Choroid plexus epithelial cell (primary cell): ENCODE measurements at regions not wholly inside any gene's neighbourhood (a gene's known extent, or its start where the extent isn't known, plus 50 kb on each side); places are given as distances from the start of the nearest gene placed in this dataset.
A peak's percentile ranks its signal among the peaks of the same experiment; 100 is the strongest.

Experiments
- DNase-seq: peaks from one replicate; pipeline ENCODE4 v3.0.0-alpha.2; 2010; ENCODE audit warnings: low read depth
- H3K4me3 ChIP-seq: 2 replicates; pipeline ENCODE4 v1.5.1; 2011; ENCODE audit warnings: low read depth, mild to moderate bottlenecking, control low read depth, low read length, moderate library complexity
- CTCF ChIP-seq: conservative IDR thresholded peaks from 2 replicates; pipeline ENCODE4 v1.5.1; 2011; ENCODE audit warnings: low read depth, mild to moderate bottlenecking, control low read depth, inconsistent platforms, low read length, moderate library complexity

GRCh38 chr6:11353921-11354389 is 121.5 kb upstream of the NEDD9 start:
- peak; percentile 84 for DNase-seq
- TF ChIP-seq CTCF: no peak
- no peak overlapping the region for H3K4me3 ChIP-seq

GRCh38 chr6:11350294-11350693 is 117.8 kb upstream of the NEDD9 start:
- no peak for TF ChIP-seq CTCF
- no peak overlapping the region for H3K4me3 ChIP-seq
- peak; percentile 54 for DNase-seq

GRCh38 chr6:11349880-11350279 is 117.4 kb upstream of the NEDD9 start:
- no peak overlapping the region for H3K4me3 ChIP-seq
- no peak for TF ChIP-seq CTCF
- no peak for DNase-seq

- DNase-seq: peak; percentile 69
- no peak overlapping the region for H3K4me3 ChIP-seq
- no peak for TF ChIP-seq CTCF
These were observed 114.0 kb upstream of the NEDD9 start for GRCh38 chr6:11346516-11346915.

- H3K4me3 ChIP-seq: no peak overlapping the region
- no peak for TF ChIP-seq CTCF
- DNase-seq: no peak
These were observed 113.1 kb upstream of the NEDD9 start for GRCh38 chr6:11345536-11345935.

- no peak for DNase-seq
- TF ChIP-seq CTCF: no peak
- no peak overlapping the region for H3K4me3 ChIP-seq
These were observed 111.7 kb upstream of the NEDD9 start for GRCh38 chr6:11343963-11344723.

GRCh38 chr6:11341867-11342266 is 109.4 kb upstream of the NEDD9 start:
- no peak for TF ChIP-seq CTCF
- peak; percentile 70 for DNase-seq

More at GRCh38 chr6:11341867-11342266, 109.4 kb upstream of the NEDD9 start:
- H3K4me3 ChIP-seq: no peak overlapping the region
